ENCODE measurements at regions not wholly inside any gene's neighbourhood (a gene's known extent, or its start where the extent isn't known, plus 50 kb on each side); places are given as distances from the start of the nearest gene placed in this dataset.

- TF ChIP-seq CTCF (IDR thresholded peaks at IDR 0.05) = no peak
- no peak for TF ChIP-seq EP300 (IDR thresholded peaks at IDR 0.05)
Observed at GRCh38 chr10:46233181-46233580, 53.6 kb upstream of the ANTXRL start.

All from tibial nerve (tissue), 4 donors.